GM23248 (cell line): ENCODE measurements at regions not wholly inside any gene's neighbourhood (a gene's known extent, or its start where the extent isn't known, plus 50 kb on each side); places are given as distances from the start of the nearest gene placed in this dataset.

Experiments used
- EZH2 ChIP-seq: fragments of 200-600 bp; sonication (generic); IDR thresholded peaks from 2 replicates; pipeline ENCODE4 v1.6.1; 2018; ENCODE audit warnings: antibody characterized with exemption, mild to moderate bottlenecking; ENCODE audit not compliant: insufficient read depth, poor library complexity, severe bottlenecking
- EZH2phosphoT487 ChIP-seq: fragments of 200-600 bp; sonication (generic); IDR thresholded peaks from 2 replicates; pipeline ENCODE4 v1.6.1; 2018; ENCODE audit warnings: antibody characterized with exemption, moderate library complexity, mild to moderate bottlenecking, low read depth; ENCODE audit not compliant: insufficient read depth

DNA sequence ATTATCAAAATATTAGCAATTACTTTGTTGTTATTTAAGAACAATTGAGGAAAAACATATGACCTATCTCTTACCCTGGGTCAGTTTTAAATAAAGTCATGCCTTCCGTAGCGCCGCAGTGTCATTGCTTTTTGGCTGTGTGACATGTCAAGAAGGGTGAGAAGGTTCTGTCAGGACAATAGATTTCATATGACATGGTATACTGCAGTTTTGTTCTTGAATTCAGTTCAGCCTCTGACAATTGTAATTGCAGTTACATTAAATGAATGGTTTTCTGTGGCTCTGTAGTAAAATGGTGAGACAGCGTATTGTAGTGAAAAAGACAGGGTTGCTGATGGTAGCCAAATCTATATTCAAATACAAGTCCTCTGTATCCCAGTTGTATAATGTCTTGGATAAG lies 307.2 kb downstream of the CDH2 start:
- TF ChIP-seq EZH2 (no peak), EZH2phosphoT487 (no peak)
